Fibroblast of villous mesenchyme (primary cell): ENCODE measurements at regions not wholly inside any gene's neighbourhood (a gene's known extent, or its start where the extent isn't known, plus 50 kb on each side); places are given as distances from the start of the nearest gene placed in this dataset.
A peak's percentile ranks its signal among the peaks of the same experiment; 100 is the strongest.

Source experiments
- DNase-seq: peaks from one replicate; pipeline ENCODE4 v3.0.0-alpha.2; 2010; ENCODE audit warnings: low read depth
- H3K4me3 ChIP-seq: 2 replicates; pipeline ENCODE4 v1.5.1; 2011; ENCODE audit warnings: low read depth, mild to moderate bottlenecking, low read length
- CTCF ChIP-seq: IDR thresholded peaks from 2 replicates; pipeline ENCODE4 v1.5.1; 2012; ENCODE audit warnings: low read depth, mild to moderate bottlenecking, low read length; ENCODE audit not compliant: insufficient read depth

- no peak for DNase-seq
- TF ChIP-seq CTCF = no peak
- H3K4me3 ChIP-seq = no peak overlapping the region
Measured at GRCh38 chr2:234626566-234627130, 129.8 kb upstream of the ARL4C start.

GRCh38 chr2:234625626-234626250 is 128.9 kb upstream of the ARL4C start:
- TF ChIP-seq CTCF = no peak
- H3K4me3 ChIP-seq = no peak overlapping the region
- DNase-seq = no peak

GRCh38 chr2:234623521-234623991 is 126.7 kb upstream of the ARL4C start:
- DNase-seq = no peak
- H3K4me3 ChIP-seq = no peak overlapping the region
- no peak for TF ChIP-seq CTCF

- TF ChIP-seq CTCF = no peak
- no peak for DNase-seq
- no peak overlapping the region for H3K4me3 ChIP-seq
Measured at GRCh38 chr2:234621120-234621519, 124.2 kb upstream of the ARL4C start.

GRCh38 chr2:234620018-234620417 is 123.1 kb upstream of the ARL4C start:
- no peak overlapping the region for H3K4me3 ChIP-seq
- TF ChIP-seq CTCF = no peak
- peak; percentile 82 for DNase-seq

GRCh38 chr2:234615643-234616356 is 118.9 kb upstream of the ARL4C start:
- no peak for DNase-seq
- TF ChIP-seq CTCF = no peak
- no peak overlapping the region for H3K4me3 ChIP-seq
